ENCODE measurements at regions not wholly inside any gene's neighbourhood (a gene's known extent, or its start where the extent isn't known, plus 50 kb on each side); places are given as distances from the start of the nearest gene placed in this dataset.

GRCh38 chr14:34205799-34206198 lies 254.9 kb upstream of the EGLN3 start:
- DNase-seq: no peak

DNA sequence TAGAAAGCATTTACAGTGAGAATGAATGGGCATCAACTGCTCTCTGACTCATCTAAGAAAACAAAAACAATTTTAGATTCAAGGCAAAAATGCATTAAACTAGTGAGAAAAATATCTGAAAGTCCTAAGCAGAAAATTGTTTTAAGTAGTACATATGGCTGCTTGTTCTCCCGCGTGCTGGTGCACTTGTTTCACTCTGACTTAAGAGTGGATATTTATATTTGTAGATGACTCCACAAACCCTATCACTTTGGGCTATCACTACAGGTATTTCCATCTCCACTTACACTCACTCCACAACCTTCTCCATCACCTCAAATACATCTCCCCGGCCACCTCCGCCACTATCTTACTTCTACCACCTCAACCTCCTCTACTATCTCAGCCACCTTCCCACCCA lies 253.9 kb upstream of the EGLN3 start:
- DNase-seq: no peak

GRCh38 chr14:34203251-34203722 lies 252.4 kb upstream of the EGLN3 start:
- DNase-seq: no peak

GRCh38 chr14:34201909-34202637 lies 251.2 kb upstream of the EGLN3 start:
- no peak for DNase-seq

DNA sequence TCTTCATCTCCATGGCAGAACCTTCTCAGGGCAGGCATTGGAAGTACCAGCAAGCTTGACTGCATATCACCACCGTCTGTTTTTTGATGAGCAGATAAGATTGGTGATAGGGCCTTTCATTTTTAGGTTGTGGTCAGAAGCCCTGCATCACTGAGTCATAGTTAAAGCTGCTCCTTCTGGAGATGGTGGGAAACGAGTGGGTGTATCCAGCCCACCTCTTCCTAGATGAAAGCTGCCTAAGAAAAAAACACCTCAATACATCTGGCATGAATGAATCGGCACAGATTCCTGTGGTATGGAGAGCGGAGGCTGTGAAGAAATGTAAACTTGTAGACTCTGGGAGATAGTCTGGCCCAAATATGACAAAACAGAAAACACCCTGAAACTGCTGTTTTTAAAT lies 248.7 kb upstream of the EGLN3 start:
- peak; percentile 2 for DNase-seq

DNA sequence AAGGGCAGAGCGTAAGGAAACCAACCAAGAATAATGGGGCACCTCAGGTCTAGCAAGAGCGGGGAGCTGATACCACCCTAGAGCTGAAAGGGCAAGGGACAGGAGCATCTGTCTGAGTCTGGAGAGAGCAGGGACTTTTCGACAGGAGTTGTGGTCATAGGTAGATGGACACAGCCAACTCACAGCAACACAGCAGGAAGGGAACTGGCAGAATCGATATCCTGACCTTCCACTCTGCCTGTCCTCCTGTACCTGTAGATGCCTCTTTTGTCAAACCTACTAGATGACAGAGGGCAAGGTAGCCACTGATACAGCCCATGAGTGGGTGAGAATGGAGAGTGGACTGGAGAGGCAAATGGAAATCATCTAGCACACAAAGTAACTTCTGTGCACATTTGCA lies 247.2 kb upstream of the EGLN3 start:
- DNase-seq: no peak

DNA sequence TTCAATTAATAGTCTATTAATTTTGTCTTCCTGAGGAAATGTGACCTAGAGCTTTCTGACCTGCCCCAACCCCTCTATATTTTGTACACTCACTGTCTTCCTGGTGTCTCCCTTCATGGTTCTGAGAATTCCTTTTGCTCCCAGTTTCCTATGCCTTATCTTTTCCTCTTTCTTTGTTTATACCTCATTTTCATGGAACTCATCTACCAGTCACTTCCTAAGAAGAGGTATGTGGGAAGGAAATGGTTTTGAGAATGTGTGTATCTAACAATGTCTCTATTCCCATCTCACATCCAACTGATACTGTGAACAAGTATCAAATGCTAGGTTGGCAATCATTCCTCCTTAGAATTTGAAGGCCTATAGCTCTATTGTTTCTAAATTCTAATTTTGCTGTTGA lies 245.1 kb upstream of the EGLN3 start:
- no peak for DNase-seq

- DNase-seq: no peak
Observed at GRCh38 chr14:34190717-34191116, 239.8 kb upstream of the EGLN3 start.

DNA sequence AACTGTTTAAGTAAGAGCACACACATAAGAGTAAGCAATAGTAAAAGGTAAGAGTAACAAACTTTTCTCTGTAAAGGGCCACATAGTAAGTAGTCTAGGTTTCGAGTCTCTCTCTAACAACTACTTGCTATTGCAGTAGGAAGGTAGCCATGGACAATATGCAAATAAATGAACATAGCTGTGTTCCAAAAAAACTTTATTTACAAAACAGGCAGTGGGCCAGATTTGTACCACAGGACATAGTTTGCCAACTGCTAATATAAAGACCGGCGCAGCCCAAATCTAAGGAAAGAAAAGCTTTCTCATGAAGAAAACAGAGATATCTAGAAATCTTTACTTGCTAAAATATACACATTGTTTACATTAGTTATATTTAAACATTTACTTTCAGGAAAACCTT lies 239.0 kb upstream of the EGLN3 start:
- DNase-seq: no peak

DNA sequence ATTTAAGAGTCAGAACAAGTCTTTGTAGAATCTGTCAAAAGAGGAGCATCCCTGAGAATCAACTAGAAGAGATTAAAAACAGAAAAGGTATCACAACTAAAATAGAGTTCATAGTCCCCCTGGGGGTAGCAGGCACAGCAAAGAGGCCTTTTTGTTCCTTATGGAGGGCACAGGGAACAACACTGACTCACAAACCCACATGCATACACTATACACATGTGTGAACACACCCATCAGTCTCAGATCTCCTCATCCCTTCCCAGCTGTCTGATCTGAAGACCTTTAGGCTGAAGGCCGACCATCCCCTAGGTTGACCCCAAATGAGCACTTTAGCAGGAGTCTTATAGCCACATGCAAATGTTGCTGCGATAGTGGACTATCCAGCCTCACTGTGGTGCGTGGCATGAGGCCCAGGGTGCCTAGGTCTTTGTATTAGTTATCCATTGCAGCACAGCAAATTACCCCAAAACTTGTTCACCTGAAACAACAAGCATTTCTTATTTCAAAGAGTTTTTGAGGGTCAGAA lies 236.7 kb upstream of the EGLN3 start:
- DNase-seq: no peak

DNA sequence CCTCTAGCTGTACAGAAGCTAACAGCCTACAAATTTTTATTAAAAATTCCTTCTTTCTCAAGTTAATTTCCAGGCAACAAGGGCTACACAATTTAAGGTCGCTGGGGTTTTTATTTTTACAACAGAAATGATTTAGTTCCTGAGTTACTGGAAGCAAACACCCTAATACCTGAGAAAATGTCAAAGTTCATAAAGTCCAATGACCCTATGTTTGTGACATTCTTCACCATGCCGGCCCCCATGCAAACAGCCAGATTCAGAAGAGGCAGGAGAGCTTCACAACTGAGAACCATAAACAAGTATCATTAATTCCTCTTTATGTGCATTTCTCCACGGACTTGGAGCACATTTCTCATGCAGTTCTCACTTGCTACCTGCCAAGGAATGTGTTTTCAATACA lies 236.2 kb upstream of the EGLN3 start:
- DNase-seq: no peak

DNA sequence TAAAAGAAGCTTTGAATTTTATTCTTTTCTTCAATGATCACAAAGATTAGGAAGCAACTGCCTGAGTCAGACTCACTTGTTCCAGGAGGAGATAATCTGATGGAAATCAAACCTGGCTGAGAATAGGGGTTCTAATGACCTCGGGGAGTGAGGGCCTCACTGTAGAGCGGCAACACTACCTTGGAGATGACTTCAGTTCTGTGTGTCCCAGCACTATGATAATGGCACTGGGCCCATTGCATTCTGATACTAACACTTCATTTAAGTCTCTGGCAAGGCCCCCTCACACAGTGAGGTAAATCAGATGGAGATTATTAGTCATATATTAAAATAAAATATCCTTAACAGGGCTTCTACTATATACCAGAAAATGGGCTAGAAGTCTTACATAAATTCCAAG lies 233.3 kb upstream of the EGLN3 start:
- no peak for DNase-seq

DNA sequence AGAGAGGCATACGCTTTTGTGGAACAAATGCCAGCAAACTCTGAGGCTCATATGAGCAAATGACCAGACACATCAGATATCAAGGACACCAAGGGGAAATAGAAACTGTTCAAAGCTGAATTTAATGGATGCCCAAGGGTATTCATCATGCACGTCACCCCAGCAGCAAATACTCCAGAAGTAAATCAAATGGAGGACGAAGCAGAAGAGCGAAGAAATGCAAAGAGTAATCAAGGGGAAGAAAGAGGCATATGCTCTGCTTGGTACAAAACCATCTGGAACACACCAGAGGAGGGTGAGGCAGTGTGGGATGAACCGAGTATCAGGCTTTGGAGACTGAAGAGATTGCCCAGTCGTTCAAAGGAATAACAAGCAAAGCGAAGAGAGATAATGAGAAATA lies 232.6 kb upstream of the EGLN3 start:
- DNase-seq: no peak

- no peak for DNase-seq
Observed at GRCh38 chr14:34181338-34181737, 230.5 kb upstream of the EGLN3 start.

- DNase-seq: no peak
Observed at GRCh38 chr14:34180869-34181268, 230.0 kb upstream of the EGLN3 start.

GRCh38 chr14:34180434-34180833 lies 229.6 kb upstream of the EGLN3 start:
- DNase-seq: no peak

DNA sequence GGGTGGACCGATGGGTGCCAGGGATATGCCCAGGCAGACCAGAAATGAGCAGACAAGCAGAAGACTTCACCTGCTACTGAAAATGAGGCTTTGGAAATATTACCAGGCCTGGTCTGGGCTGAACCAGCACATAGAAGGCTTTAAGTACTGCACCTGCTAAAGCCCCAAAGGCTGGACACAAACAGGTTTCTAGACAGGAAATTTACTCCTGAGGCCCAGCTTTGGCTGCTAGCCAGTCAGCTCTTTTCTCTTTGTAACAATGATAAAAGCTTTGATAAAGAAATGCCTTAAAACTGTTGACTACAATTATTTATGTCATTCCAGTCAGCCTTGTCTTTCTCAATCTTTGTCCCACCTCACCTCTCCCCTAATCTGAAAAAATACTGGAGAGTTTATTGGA lies 228.9 kb upstream of the EGLN3 start:
- no peak for DNase-seq

- DNase-seq: no peak
Observed at GRCh38 chr14:34177466-34177865, 226.6 kb upstream of the EGLN3 start.

DNA sequence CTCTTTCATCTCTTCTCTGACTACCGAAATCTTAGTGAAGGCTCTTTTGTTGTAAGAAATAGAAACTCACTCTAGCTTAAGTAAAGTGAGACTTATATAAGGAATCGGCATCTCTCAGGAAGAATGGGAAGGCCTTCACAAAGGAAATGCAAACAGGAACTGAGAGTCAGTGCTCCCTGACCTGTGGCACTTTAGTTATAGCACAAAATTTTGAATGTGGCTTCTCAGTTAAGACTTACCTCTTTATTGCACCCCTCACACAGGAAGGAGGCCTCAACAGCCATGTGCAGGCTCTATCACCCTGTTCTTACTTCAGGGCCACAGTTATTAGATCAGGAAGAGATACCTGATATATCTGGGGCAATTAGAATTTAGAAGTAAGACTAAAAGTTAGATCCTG lies 224.7 kb upstream of the EGLN3 start:
- no peak for DNase-seq

DNA sequence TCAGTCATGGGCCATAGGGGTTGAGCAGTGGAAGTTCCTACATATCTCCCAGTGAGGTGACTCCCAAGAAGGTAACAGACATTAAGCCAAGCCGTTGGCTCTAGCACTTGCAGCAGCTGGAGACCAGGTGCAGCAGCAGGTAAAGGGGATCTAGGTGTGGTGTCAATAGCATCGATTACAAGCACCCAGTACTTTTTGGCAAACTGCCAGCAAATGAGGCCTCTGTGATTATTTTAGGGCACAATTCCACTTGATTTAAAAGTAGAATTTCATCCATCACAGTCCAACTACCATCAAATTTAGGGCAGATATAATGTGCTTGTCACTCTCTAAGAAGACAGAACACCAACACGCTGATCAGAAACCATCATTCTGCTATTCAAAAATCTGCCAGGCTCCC lies 224.1 kb upstream of the EGLN3 start:
- DNase-seq: no peak

- no peak for DNase-seq
Observed at GRCh38 chr14:34173916-34174315, 223.0 kb upstream of the EGLN3 start.

- DNase-seq: no peak
Observed at GRCh38 chr14:34172550-34173368, 221.9 kb upstream of the EGLN3 start.

GRCh38 chr14:34172173-34172451 lies 221.2 kb upstream of the EGLN3 start:
- DNase-seq: no peak

- DNase-seq: no peak
Observed at GRCh38 chr14:34171431-34172172, 220.7 kb upstream of the EGLN3 start.
